Erythroblast (primary cell): ENCODE measurements at regions not wholly inside any gene's neighbourhood (a gene's known extent, or its start where the extent isn't known, plus 50 kb on each side); places are given as distances from the start of the nearest gene placed in this dataset.

Experiments
- GATA1 ChIP-seq: IDR thresholded peaks from 2 replicates; pipeline ENCODE4 v1.6.1; 2011; ENCODE audit warnings: low read depth, mild to moderate bottlenecking, control low read depth, low read length, moderate library complexity
- POLR2A ChIP-seq: IDR thresholded peaks from 2 replicates; pipeline ENCODE4 v1.6.1; 2011; ENCODE audit warnings: mild to moderate bottlenecking, low read length

GRCh38 chr3:189101594-189101993, 70.2 kb upstream of the TPRG1 start:
- TF ChIP-seq POLR2A = no peak
- TF ChIP-seq GATA1 = no peak
